CD4-positive, alpha-beta T cell (primary cell): ENCODE measurements at regions not wholly inside any gene's neighbourhood (a gene's known extent, or its start where the extent isn't known, plus 50 kb on each side); places are given as distances from the start of the nearest gene placed in this dataset.

Experiments used
- ATAC-seq: fragments of 200-7000 bp; cut with Tn5 transposase; one replicate; pipeline ENCODE4 v1.10.0; 2022; ENCODE audit warnings: mild to moderate bottlenecking; ENCODE audit not compliant: poor library complexity
- CTCF ChIA-PET: fragments of 350-600 bp; sonication (Branson Sonifier 250); formaldehyde crosslinking; loops from one replicate; lab custom pipeline; 2021; ENCODE audit warnings: antibody characterized with exemption, inconsistent platforms; lab: Charles Lee
- POLR2A ChIA-PET: fragments of 350-600 bp; sonication (Branson Sonifier 250); formaldehyde crosslinking; loops from one replicate; lab custom pipeline; 2021; ENCODE audit warnings: antibody characterized with exemption, inconsistent platforms; lab: Charles Lee
- DNase-seq, 14 experiments: peaks; one replicate each; pipeline ENCODE4 v3.0.0-alpha.2; 2013 to 2020; ENCODE audit warnings: mixed read lengths in 2 of 14
- H3K27ac ChIP-seq, 2 donors: one replicate each; pipeline versions ENCODE4 v1.5.1 to v1.7.0; 2013; ENCODE audit warnings: low read length in 2 of 2, low read depth in 1 of 2, mild to moderate bottlenecking in 1 of 2
- H3K27me3 ChIP-seq, 2 experiments: 1 replicate in 1 of 2; 2 replicates in 1 of 2; pipeline versions ENCODE4 v1.6.1 to v1.7.0; 2013; ENCODE audit warnings: low read length in 2 of 2, control low read depth in 1 of 2, mild to moderate bottlenecking in 1 of 2, moderate library complexity in 1 of 2; ENCODE audit not compliant: insufficient read depth in 2 of 2, control insufficient read depth in 1 of 2
- H3K36me3 ChIP-seq: one replicate; pipeline ENCODE4 v1.6.1; 2013; ENCODE audit warnings: low read length, control low read depth; ENCODE audit not compliant: insufficient read depth
- H3K4me1 ChIP-seq: one replicate; pipeline ENCODE4 v1.6.1; 2013; ENCODE audit warnings: low read length, control low read depth; ENCODE audit not compliant: insufficient read depth
- H3K4me3 ChIP-seq: one replicate; pipeline ENCODE4 v1.5.1; 2013; ENCODE audit warnings: mild to moderate bottlenecking, low read length, moderate library complexity
- H3K9me3 ChIP-seq, 2 experiments: 1 replicate in 1 of 2; 2 replicates in 1 of 2; pipeline versions ENCODE4 v1.6.1 to v1.7.0; 2013; ENCODE audit warnings: low read length in 2 of 2, mild to moderate bottlenecking in 2 of 2, control low read depth in 1 of 2, moderate library complexity in 1 of 2; ENCODE audit not compliant: control insufficient read depth in 1 of 2, insufficient read depth in 1 of 2
- H3K27ac Mint-ChIP-seq: one replicate; pipeline ENCODE4 v1.8.0; 2020; ENCODE audit warnings: mixed read lengths
- H3K27me3 Mint-ChIP-seq: one replicate; pipeline ENCODE4 v1.8.0; 2021; ENCODE audit warnings: mixed read lengths
- H3K36me3 Mint-ChIP-seq: one replicate; pipeline ENCODE4 v1.8.0; 2021; ENCODE audit warnings: low read depth, mixed read lengths
- H3K4me1 Mint-ChIP-seq: one replicate; pipeline ENCODE4 v1.8.0; 2021; ENCODE audit warnings: low read depth, mixed read lengths
- H3K4me3 Mint-ChIP-seq: one replicate; pipeline ENCODE4 v1.8.0; 2020; ENCODE audit warnings: mild to moderate bottlenecking, mixed read lengths
- H3K9me3 Mint-ChIP-seq: one replicate; pipeline ENCODE4 v1.8.0; 2020; ENCODE audit warnings: mixed read lengths
- intact Hi-C, 2 experiments: fragments of 100-400 bp; cut with DNase I in 1 of 2; cut with micrococcal nuclease in 1 of 2; formaldehyde crosslinking; loops; one replicate each; pipeline versions ENCODE4 v1.15.1 to v1.9.0; 2023 to 2025; cut with DNase I, micrococcal nuclease
- TF ChIP-seq, protein P1 (sequence below): fragments of 200-600 bp; IDR thresholded peaks from one replicate; pipeline ENCODE4 v1.8.0; 2022; ENCODE audit warnings: antibody characterized with exemption, mild to moderate bottlenecking

DNA sequence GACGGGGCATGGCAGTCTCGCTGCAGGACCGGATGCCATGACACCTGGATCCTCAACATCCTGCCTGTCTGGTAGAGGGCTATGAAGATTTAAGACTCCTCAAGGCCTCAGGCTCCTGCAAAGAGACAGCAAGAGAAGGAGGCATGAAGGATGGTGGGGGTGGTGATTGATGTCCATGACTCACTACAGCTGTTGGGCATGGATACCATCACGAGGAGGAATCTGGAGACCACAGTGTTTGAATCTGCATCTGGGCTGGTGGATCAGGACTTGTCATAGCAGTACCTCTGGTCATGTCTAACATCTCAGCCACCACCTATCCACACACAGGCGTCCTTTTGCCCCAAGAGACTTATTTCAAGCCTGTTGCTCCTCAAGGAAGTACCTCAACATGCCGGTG lies 50.2 kb upstream of the WSCD1 start:
- Mint-ChIP-seq H3K4me3 (no peak overlapping the region), H3K9me3 (no peaks in the 10 kb centered on the region), H3K4me1 (no peaks in the 10 kb centered on the region), H3K36me3 (no peaks in the 10 kb centered on the region), H3K27ac (no peak overlapping the region), H3K27me3 (peaks cover 19% of the 10 kb centered on the region)
- Histone ChIP-seq H3K9me3 (no peaks in the 10 kb centered on the region), H3K27ac (no peak overlapping the region), H3K36me3 (no peaks in the 10 kb centered on the region), H3K4me3 (no peak overlapping the region), H3K4me1 (no peaks in the 10 kb centered on the region), H3K27me3 (peaks cover 4 to 10% of the 10 kb centered on the region in 2 experiments)
- intact Hi-C loops: no loop called here
- DNase-seq (no peak), ATAC-seq (no peak)
- TF ChIP-seq, protein P1, sequence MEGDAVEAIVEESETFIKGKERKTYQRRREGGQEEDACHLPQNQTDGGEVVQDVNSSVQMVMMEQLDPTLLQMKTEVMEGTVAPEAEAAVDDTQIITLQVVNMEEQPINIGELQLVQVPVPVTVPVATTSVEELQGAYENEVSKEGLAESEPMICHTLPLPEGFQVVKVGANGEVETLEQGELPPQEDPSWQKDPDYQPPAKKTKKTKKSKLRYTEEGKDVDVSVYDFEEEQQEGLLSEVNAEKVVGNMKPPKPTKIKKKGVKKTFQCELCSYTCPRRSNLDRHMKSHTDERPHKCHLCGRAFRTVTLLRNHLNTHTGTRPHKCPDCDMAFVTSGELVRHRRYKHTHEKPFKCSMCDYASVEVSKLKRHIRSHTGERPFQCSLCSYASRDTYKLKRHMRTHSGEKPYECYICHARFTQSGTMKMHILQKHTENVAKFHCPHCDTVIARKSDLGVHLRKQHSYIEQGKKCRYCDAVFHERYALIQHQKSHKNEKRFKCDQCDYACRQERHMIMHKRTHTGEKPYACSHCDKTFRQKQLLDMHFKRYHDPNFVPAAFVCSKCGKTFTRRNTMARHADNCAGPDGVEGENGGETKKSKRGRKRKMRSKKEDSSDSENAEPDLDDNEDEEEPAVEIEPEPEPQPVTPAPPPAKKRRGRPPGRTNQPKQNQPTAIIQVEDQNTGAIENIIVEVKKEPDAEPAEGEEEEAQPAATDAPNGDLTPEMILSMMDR: no peak
- ChIA-PET POLR2A (no interaction called here), CTCF (no interaction called here)

GRCh38 chr17:6020376-6021010 lies 49.7 kb upstream of the WSCD1 start:
- no peaks in the 10 kb centered on the region for H3K4me1 ChIP-seq
- ChIA-PET POLR2A (no interaction called here), CTCF (no interaction called here)
- H3K27me3 ChIP-seq: peaks cover 4 to 10% of the 10 kb centered on the region in 2 experiments
- H3K4me3 Mint-ChIP-seq: no peak overlapping the region
- intact Hi-C loops: no loop called here
- H3K4me1 Mint-ChIP-seq: no peaks in the 10 kb centered on the region
- peaks cover 19% of the 10 kb centered on the region for H3K27me3 Mint-ChIP-seq
- H3K27ac ChIP-seq: no peak overlapping the region
- H3K9me3 ChIP-seq: no peaks in the 10 kb centered on the region
- no peaks in the 10 kb centered on the region for H3K36me3 Mint-ChIP-seq
- TF ChIP-seq, protein P1: no peak
- no peak for DNase-seq
- no peaks in the 10 kb centered on the region for H3K36me3 ChIP-seq
- H3K27ac Mint-ChIP-seq: no peak overlapping the region
- no peak overlapping the region for H3K4me3 ChIP-seq
- no peaks in the 10 kb centered on the region for H3K9me3 Mint-ChIP-seq
- no peak for ATAC-seq
